ENCODE measurements at regions not wholly inside any gene's neighbourhood (a gene's known extent, or its start where the extent isn't known, plus 50 kb on each side); places are given as distances from the start of the nearest gene placed in this dataset.

GRCh38 chrX:129115104-129115503, 408.2 kb downstream of the SMARCA1 start:
- TF ChIP-seq CTCF (IDR thresholded peaks at IDR 0.05; ENCODE audit: borderline replicate concordance, insufficient read depth, low read depth, low read length): peak; percentile 51; the same call in 1 of the 2 replicates
- H3K4me3 ChIP-seq (ENCODE audit: low read depth, low read length): no peak overlapping the region

- H3K4me3 ChIP-seq (ENCODE audit: low read depth, low read length): no peak overlapping the region
- no peak for TF ChIP-seq CTCF (IDR thresholded peaks at IDR 0.05; ENCODE audit: borderline replicate concordance, insufficient read depth, low read depth, low read length)
Observed at GRCh38 chrX:129111081-129111798, 412.1 kb downstream of the SMARCA1 start.

- no peak for TF ChIP-seq CTCF (IDR thresholded peaks at IDR 0.05; ENCODE audit: borderline replicate concordance, insufficient read depth, low read depth, low read length)
- no peak overlapping the region for H3K4me3 ChIP-seq (ENCODE audit: low read depth, low read length)
Observed at GRCh38 chrX:129108936-129109335, 414.4 kb downstream of the SMARCA1 start.

- H3K4me3 ChIP-seq (ENCODE audit: low read depth, low read length): no peak overlapping the region
- TF ChIP-seq CTCF (IDR thresholded peaks at IDR 0.05; ENCODE audit: borderline replicate concordance, insufficient read depth, low read depth, low read length): no peak
Observed at GRCh38 chrX:129099207-129099606, 424.1 kb downstream of the SMARCA1 start.

- H3K4me3 ChIP-seq (ENCODE audit: low read depth, low read length): no peak overlapping the region
- TF ChIP-seq CTCF (IDR thresholded peaks at IDR 0.05; ENCODE audit: borderline replicate concordance, insufficient read depth, low read depth, low read length): no peak
Observed at GRCh38 chrX:129097668-129098067, 425.6 kb downstream of the SMARCA1 start.

- no peak overlapping the region for H3K4me3 ChIP-seq (ENCODE audit: low read depth, low read length)
- TF ChIP-seq CTCF (IDR thresholded peaks at IDR 0.05; ENCODE audit: borderline replicate concordance, insufficient read depth, low read depth, low read length): no peak
Observed at GRCh38 chrX:129093706-129094105, 429.6 kb downstream of the SMARCA1 start.

- TF ChIP-seq CTCF (IDR thresholded peaks at IDR 0.05; ENCODE audit: borderline replicate concordance, insufficient read depth, low read depth, low read length): no peak
- no peak overlapping the region for H3K4me3 ChIP-seq (ENCODE audit: low read depth, low read length)
Observed at GRCh38 chrX:129092757-129093156, 430.5 kb downstream of the SMARCA1 start.
